ENCODE measurements at regions not wholly inside any gene's neighbourhood (a gene's known extent, or its start where the extent isn't known, plus 50 kb on each side); places are given as distances from the start of the nearest gene placed in this dataset.

GRCh38 chr4:24419181-24420034 is 164.9 kb downstream of the DHX15 start:
- DNase-seq (ENCODE audit: low spot score) = peak; percentile 82

DNA sequence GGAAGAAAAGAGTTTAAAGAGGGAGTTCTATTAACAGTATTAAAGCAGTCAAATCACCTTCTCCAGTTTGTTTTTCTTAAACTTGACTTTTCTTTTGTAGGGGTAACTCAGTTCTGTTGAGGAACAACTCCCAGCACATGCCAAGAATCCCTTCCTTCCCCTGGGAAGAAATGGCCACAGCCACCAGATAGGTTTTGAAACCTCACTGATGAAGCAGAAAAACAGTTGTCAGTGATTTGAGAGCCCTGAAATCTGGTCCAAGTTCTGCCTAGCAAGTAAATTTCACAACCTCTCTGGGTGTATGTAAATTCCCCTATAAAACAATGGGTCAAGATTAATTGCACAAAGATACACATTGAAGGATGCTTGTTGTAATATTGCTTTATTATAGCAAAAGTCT is 167.1 kb downstream of the DHX15 start:
- DNase-seq (ENCODE audit: low spot score) = no peak

DNA sequence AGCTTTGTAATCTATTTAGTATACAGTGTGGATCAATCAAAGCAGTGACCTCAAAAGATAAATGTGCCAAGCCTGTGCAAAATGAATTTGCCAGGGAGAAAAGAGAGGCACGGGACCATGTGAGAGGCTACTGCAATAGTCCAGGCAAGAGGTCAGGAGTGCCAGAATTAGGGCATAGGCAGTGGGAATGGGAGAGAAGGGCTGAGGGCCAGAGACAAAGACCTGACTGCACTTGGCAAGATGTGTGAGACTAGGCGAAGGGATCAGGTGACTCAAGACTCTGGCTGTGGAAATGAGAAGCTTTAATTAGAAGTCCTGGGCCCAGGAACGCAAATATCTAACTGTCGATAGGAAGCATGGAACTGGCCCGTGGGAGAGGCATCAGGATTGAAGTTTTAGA is 168.1 kb downstream of the DHX15 start:
- DNase-seq (ENCODE audit: low spot score) = no peak

DNA sequence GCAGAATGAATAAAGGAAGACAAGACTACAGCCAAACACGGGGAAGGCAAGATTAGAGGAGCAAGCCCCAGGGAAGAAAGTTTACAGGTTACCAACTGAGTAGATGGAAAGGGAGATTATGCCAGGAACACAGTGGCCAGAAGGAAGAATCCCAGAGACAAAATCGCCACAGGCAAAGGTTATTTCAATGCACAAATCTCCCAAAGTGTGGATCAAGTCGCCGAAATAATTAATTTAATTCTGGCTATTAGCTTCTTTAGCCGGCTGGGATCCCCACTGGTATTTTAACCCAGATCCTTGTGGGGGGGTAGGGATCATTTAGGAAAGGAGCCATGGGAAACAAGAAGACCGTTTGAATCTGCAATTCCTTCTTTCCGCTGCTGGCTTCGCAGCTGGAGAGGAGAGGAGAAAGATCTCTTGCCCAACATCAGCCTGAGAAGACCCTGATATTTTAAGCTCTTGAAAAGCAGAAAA is 171.0 kb downstream of the DHX15 start:
- DNase-seq (ENCODE audit: low spot score) = no peak

DNA sequence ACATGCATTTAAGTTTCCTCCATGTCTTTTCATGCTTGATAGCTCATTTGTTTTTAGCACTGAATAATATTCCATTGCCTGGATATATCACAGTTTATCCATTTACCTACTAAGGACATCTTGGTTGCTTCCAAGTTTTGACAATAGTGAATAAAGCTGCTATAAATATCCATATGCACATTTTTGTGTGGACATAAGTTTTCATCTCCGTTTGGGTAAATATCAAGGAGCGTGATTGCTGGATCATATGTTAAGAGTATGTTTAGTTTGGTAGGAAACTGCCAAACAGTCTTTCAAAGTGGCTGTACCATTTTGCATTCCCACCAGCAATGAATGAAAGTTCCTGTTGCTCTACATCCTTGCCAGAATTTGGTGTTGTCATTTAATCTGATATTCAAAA is 172.5 kb downstream of the DHX15 start:
- DNase-seq (ENCODE audit: low spot score) = no peak

DNA sequence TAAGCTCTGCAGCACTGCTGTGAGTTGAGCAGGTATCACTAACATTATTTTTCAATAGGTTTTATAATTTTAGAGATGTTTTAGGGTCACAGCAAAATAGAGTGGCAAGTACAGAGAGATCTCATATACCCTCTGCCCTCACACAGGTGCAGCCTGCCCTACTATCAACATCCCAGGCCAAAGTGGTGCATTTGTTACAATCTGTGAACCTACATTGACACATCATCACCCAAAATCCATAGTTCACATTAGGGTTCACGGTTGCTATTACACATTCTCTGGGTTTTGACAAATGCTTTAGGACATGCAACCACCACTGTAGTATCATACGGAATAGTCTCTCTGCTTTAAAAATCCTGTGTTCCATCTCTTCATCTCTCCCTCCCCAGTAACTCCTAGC is 173.1 kb downstream of the DHX15 start:
- no peak for DNase-seq (ENCODE audit: low spot score)

- DNase-seq (ENCODE audit: low spot score) = no peak
These were observed 175.7 kb downstream of the DHX15 start for GRCh38 chr4:24408640-24409039.

GRCh38 chr4:24405926-24406325 is 178.4 kb downstream of the DHX15 start:
- DNase-seq (ENCODE audit: low spot score) = no peak

DNA sequence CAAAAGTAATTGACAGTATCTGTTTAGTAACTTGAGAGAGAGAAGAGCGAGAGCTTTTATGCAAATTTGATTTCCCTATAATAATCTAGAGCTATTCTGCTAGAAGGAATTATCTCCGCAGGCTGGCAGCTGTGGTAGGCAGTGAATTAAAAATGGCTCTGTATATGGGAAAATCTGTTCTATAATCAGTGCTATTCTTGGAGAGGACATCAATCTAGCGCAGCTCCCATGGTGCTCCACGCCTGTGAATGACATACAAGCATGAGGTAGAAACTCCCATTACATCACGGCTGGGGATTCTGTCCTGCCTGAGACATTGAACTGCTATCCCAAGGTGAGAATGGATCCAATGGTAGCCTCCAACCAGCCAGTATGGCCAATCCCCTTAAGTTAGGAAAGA is 179.0 kb downstream of the DHX15 start:
- no peak for DNase-seq (ENCODE audit: low spot score)

DNA sequence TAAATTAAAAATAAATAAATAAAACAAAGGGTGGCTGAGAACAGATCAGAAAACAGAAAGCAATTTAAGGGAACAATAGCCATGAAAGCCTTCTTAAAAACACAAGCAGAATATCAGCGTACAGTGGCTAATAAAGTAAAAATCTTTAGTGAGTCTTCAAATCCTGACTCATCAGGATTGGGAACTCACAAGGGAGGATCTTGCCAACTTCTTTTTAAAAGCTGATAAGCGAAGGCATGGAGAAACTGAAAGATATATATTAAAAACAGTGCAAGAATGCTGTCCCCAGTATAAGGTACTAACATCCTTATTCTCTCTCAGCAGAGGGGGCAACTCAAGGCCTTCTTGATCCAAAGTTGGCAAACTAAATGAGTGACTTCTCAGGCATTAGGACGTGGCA is 180.1 kb downstream of the DHX15 start:
- DNase-seq (ENCODE audit: low spot score) = no peak

DNA sequence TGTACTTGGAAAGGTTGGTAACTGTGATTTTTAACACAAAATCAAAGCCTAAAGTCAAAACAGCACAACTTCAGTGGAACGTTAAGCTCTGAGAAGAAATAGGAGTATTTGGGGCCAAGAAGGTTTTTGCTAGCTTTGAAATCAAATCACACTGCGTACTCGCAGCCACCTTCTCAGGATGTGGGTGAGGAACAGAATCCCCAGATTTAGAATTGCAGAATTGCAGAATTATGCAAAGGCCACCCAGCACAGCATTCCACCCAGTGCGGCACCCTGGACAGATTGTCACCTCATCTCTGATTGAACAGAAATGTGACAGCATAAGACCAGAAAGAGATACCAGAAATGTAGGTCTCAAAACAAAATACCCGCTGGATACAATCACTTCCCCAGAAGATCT is 181.1 kb downstream of the DHX15 start:
- DNase-seq (ENCODE audit: low spot score) = no peak

- DNase-seq (ENCODE audit: low spot score) = no peak
These were observed 183.8 kb downstream of the DHX15 start for GRCh38 chr4:24400537-24400936.

GRCh38 chr4:24396988-24397387 is 187.4 kb downstream of the DHX15 start:
- DNase-seq (ENCODE audit: low spot score) = no peak

GRCh38 chr4:24395937-24396336 is 188.4 kb downstream of the DHX15 start:
- DNase-seq (ENCODE audit: low spot score) = no peak

- DNase-seq (ENCODE audit: low spot score) = no peak
These were observed 190.3 kb downstream of the DHX15 start for GRCh38 chr4:24394041-24394440.

DNA sequence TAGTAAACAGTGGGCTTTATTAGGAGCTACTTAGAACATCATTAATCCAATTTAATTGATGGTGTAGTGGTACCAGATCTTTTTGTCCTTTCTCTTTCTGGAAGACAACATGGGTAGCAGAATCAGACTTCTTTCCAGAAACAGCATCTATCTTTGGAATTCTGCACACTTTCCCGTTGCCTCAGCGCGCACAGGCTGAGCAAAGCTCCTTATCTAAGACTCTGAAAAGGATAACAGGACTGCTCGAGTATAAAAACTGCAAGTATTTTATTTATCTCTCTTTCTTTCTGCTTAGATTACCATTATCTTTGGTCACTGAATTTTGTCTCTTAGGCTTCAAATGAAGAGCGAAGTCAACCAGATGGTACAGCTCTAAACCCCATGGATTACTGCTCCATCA is 191.7 kb downstream of the DHX15 start:
- DNase-seq (ENCODE audit: low spot score) = no peak

GRCh38 chr4:24382381-24382780 is 202.0 kb downstream of the DHX15 start:
- DNase-seq (ENCODE audit: low spot score) = no peak

- DNase-seq (ENCODE audit: low spot score) = no peak
These were observed 203.2 kb downstream of the DHX15 start for GRCh38 chr4:24380957-24381665.

GRCh38 chr4:24373704-24374103 is 210.7 kb downstream of the DHX15 start:
- DNase-seq (ENCODE audit: low spot score) = no peak

DNA sequence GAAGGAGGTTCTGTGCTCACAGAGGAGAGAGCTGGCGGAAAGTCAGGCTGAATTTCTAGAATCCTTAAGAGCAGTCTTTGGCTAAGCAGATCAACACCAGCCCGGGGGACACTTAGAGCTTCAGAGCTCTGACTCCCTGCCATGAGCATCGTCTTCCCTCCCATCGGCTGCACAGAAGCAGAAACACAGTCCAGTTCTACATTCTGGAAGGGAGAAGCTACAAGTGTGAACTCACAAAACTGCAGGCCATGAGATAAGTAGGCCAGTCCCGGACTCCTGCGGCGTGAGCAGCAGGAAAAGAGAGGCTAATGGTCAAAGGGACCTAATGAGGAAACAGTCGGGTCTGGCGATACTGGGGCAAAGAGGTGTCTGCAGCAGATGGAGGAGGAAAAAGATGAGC is 211.5 kb downstream of the DHX15 start:
- no peak for DNase-seq (ENCODE audit: low spot score)

- DNase-seq (ENCODE audit: low spot score) = no peak
These were observed 212.0 kb downstream of the DHX15 start for GRCh38 chr4:24372341-24372740.

- DNase-seq (ENCODE audit: low spot score) = no peak
These were observed 213.9 kb downstream of the DHX15 start for GRCh38 chr4:24370421-24370820.

DNA sequence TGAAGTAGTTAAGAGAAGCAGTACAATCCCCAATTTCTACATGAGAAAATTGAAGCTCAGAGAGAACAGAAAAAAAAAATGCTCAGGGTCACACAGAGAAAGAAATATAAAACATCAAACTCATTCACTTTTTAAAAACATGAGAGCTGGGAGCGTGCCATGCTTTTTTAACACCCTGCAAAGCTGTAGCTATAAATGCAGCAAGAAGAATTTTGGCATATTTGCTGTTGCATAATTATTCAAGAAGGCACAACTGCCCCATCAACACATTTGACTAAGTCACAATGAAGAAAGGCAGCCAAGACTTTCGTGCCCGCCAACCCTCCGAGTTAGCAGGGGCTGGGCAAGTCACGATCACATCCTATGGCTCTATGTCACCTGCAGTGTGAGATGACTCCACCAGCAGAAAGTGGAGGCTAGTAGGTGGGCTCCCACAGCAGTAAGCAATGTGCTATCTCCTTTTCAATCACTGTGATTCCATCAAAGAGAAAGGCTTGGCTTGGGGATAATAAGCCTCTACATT is 214.8 kb downstream of the DHX15 start:
- DNase-seq (ENCODE audit: low spot score) = no peak

Data from D341Med (cell line).